IMR-90 (cell line): ENCODE measurements at regions not wholly inside any gene's neighbourhood (a gene's known extent, or its start where the extent isn't known, plus 50 kb on each side); places are given as distances from the start of the nearest gene placed in this dataset.

Source experiments
- ATAC-seq: fragments of 200-7000 bp; cut with Tn5 transposase; 2 replicates; pipeline ENCODE4 v1.9.1; 2020; ENCODE audit warnings: low read depth, mild to moderate bottlenecking, moderate library complexity
- BruUV-seq: library from RNA; stranded (reverse); fragments of 400-500 nt; replicated peaks from 2 replicates; lab custom pipeline; 2021; lab: Mats Ljungman, UMichigan
- CTCF ChIA-PET: fragments of 300-600 bp; formaldehyde crosslinking; extraction: SDS; loops from one replicate; lab custom pipeline; 2021; ENCODE audit warnings: antibody characterized with exemption; lab: Yijun Ruan, JAX
- POLR2A ChIA-PET: fragments of 300-600 bp; sonication (Branson Sonifier 250); formaldehyde crosslinking; loops from one replicate; lab custom pipeline; 2022; ENCODE audit warnings: antibody characterized with exemption; ENCODE audit not compliant: unreplicated experiment; lab: Charles Lee
- DNase-seq: peaks from one replicate; pipeline ENCODE4 v3.0.0; 2013
- H2AFZ ChIP-seq: replicated peaks from 2 replicates; pipeline ENCODE3; 2013; ENCODE audit warnings: low read length, mild to moderate bottlenecking; ENCODE audit not compliant: poor library complexity
- H2AK5ac ChIP-seq: 2 replicates; pipeline ENCODE4 v1.6.1; 2013; ENCODE audit warnings: low read depth, low read length, inconsistent platforms
- H2AK9ac ChIP-seq: replicated peaks from 2 replicates; pipeline ENCODE3; 2013; ENCODE audit warnings: mild to moderate bottlenecking, low read depth, low read length, moderate library complexity; ENCODE audit not compliant: poor library complexity
- H2BK120ac ChIP-seq: 2 replicates; pipeline ENCODE4 v1.6.1; 2013; ENCODE audit warnings: low read depth, low read length, inconsistent platforms
- H2BK15ac ChIP-seq: 3 replicates; pipeline ENCODE4 v1.6.1; 2013; ENCODE audit warnings: low read depth, low read length, inconsistent platforms
- H2BK20ac ChIP-seq: 2 replicates; pipeline ENCODE4 v1.6.1; 2013; ENCODE audit warnings: low read depth, mild to moderate bottlenecking, inconsistent platforms, low read length, moderate library complexity
- H2BK5ac ChIP-seq: 2 replicates; pipeline ENCODE4 v1.6.1; 2013; ENCODE audit warnings: mild to moderate bottlenecking, low read depth, low read length, inconsistent platforms; ENCODE audit not compliant: poor library complexity, severe bottlenecking
- H3K14ac ChIP-seq: replicated peaks from 2 replicates; pipeline ENCODE4 v1.6.1; 2013; ENCODE audit warnings: low read depth, low read length, inconsistent platforms
- H3K18ac ChIP-seq: 2 replicates; pipeline ENCODE4 v1.6.1; 2013; ENCODE audit warnings: low read depth, low read length, control low read depth
- H3K23ac ChIP-seq: 2 replicates; pipeline ENCODE4 v1.6.1; 2013; ENCODE audit warnings: low read depth, low read length, inconsistent platforms
- H3K27ac ChIP-seq: 2 replicates; pipeline ENCODE4 v1.5.1; 2013; ENCODE audit warnings: mild to moderate bottlenecking, control low read depth, low read length; ENCODE audit not compliant: insufficient read depth
- H3K27me3 ChIP-seq: 2 replicates; pipeline ENCODE4 v1.6.1; 2013; ENCODE audit warnings: low read length; ENCODE audit not compliant: control insufficient read depth, insufficient read depth
- H3K36me3 ChIP-seq: 2 replicates; pipeline ENCODE4 v1.6.1; 2013; ENCODE audit warnings: low read length, mixed read lengths; ENCODE audit not compliant: control insufficient read depth, insufficient read depth
- H3K4ac ChIP-seq: 2 replicates; pipeline ENCODE4 v1.6.1; 2013; ENCODE audit warnings: low read depth, low read length, inconsistent platforms
- H3K4me1 ChIP-seq: 2 replicates; pipeline ENCODE4 v1.6.1; 2013; ENCODE audit warnings: low read length, mixed read lengths; ENCODE audit not compliant: control insufficient read depth, insufficient read depth
- H3K4me2 ChIP-seq: 2 replicates; pipeline ENCODE4 v1.6.1; 2013; ENCODE audit warnings: low read depth, mild to moderate bottlenecking, control low read depth, low read length, moderate library complexity
- H3K4me3 ChIP-seq: 2 replicates; pipeline ENCODE4 v1.5.1; 2013; ENCODE audit warnings: low read depth, mild to moderate bottlenecking, control low read depth, low read length, moderate library complexity; ENCODE audit not compliant: insufficient read depth
- H3K56ac ChIP-seq: 2 replicates; pipeline ENCODE4 v1.6.1; 2013; ENCODE audit warnings: low read length, inconsistent platforms; ENCODE audit not compliant: insufficient read depth; ENCODE audit errors: extremely low read depth
- H3K79me1 ChIP-seq, 2 experiments: 2 replicates each; pipeline ENCODE4 v1.6.1; 2013; ENCODE audit warnings: low read length in 2 of 2, inconsistent platforms in 1 of 2, low read depth in 1 of 2
- H3K9ac ChIP-seq: 2 replicates; pipeline ENCODE4 v1.6.1; 2013; ENCODE audit warnings: low read depth, low read length, control low read depth
- H3K9me1 ChIP-seq: 2 replicates; pipeline ENCODE4 v1.6.1; 2013; ENCODE audit warnings: low read length, inconsistent platforms; ENCODE audit not compliant: insufficient read depth
- H3K9me3 ChIP-seq: 2 replicates; pipeline ENCODE4 v1.6.1; 2013; ENCODE audit warnings: low read length; ENCODE audit not compliant: control insufficient read depth, insufficient read depth
- H4K20me1 ChIP-seq: 2 replicates; pipeline ENCODE4 v1.6.1; 2013; ENCODE audit warnings: low read length, inconsistent platforms; ENCODE audit not compliant: insufficient read depth
- H4K5ac ChIP-seq: 2 replicates; pipeline ENCODE4 v1.6.1; 2013; ENCODE audit warnings: mild to moderate bottlenecking, low read depth, low read length, control low read depth
- H4K8ac ChIP-seq, 2 experiments: 2 replicates each; pipeline ENCODE4 v1.6.1; 2013; ENCODE audit warnings: low read depth in 2 of 2, low read length in 2 of 2, control low read depth in 1 of 2, inconsistent platforms in 1 of 2
- H4K91ac ChIP-seq: 2 replicates; pipeline ENCODE4 v1.6.1; 2013; ENCODE audit warnings: low read depth, low read length, inconsistent platforms; ENCODE audit not compliant: insufficient read depth
- CHD1 ChIP-seq: IDR thresholded peaks from 2 replicates; pipeline ENCODE4 v1.6.1; 2012; ENCODE audit warnings: low read depth, low read length, improper control_type of control experiment
- CTCF ChIP-seq: conservative IDR thresholded peaks from 2 replicates; pipeline ENCODE4 v1.5.1; 2012; ENCODE audit warnings: mild to moderate bottlenecking, low read depth, low read length, improper control_type of control experiment
- FOS ChIP-seq: fragments of 150-350 bp; IDR thresholded peaks from 2 replicates; pipeline ENCODE4 v1.6.1; 2016; ENCODE audit warnings: low read depth, low read length
- MAFK ChIP-seq: IDR thresholded peaks from 2 replicates; pipeline ENCODE4 v1.6.1; 2012; ENCODE audit warnings: low read depth, low read length, improper control_type of control experiment
- MAZ ChIP-seq: IDR thresholded peaks from 2 replicates; pipeline ENCODE4 v1.6.1; 2012; ENCODE audit warnings: low read depth, mild to moderate bottlenecking, low read length, improper control_type of control experiment, moderate library complexity, borderline replicate concordance
- MXI1 ChIP-seq: IDR thresholded peaks from 2 replicates; pipeline ENCODE4 v1.6.1; 2012; ENCODE audit warnings: low read depth, mild to moderate bottlenecking, low read length, moderate library complexity, borderline replicate concordance
- POLR2A ChIP-seq: IDR thresholded peaks from 2 replicates; pipeline ENCODE4 v1.6.1; 2012; ENCODE audit warnings: mild to moderate bottlenecking, low read depth, low read length
- RAD21 ChIP-seq: IDR thresholded peaks from 2 replicates; pipeline ENCODE4 v1.6.1; 2012; ENCODE audit warnings: low read length, improper control_type of control experiment
- RCOR1 ChIP-seq: IDR thresholded peaks from 2 replicates; pipeline ENCODE4 v1.6.1; 2012; ENCODE audit warnings: mild to moderate bottlenecking, low read length, improper control_type of control experiment; ENCODE audit not compliant: insufficient replicate concordance
- USF2 ChIP-seq: fragments of 150-350 bp; IDR thresholded peaks from 2 replicates; pipeline ENCODE4 v1.6.1; 2017; ENCODE audit warnings: mild to moderate bottlenecking, antibody characterized with exemption, low read length, low read depth
- WGBS, 2 experiments: methylation state at CpG; one replicate each; pipeline versions ENCODE4 v1.1.5 to v1.1.7; 2013; ENCODE audit warnings: missing lambda C conversion rate in 2 of 2; ENCODE audit not compliant: insufficient read length in 1 of 2; ENCODE audit errors: extremely low coverage in 2 of 2; 5-methylcytosine and 5-hydroxymethylcytosine counted together
- dilution Hi-C: fragments of 300-500 bp; cut with HindIII; formaldehyde crosslinking; loops from one replicate; pipeline ENCODE4 v1.14.3; 2018; ENCODE audit warnings: low sequenced_read_pairs; ENCODE audit not compliant: unreplicated experiment
- in situ Hi-C: fragments of 300-500 bp; cut with MboI; formaldehyde crosslinking; loops from 3 replicates; pipeline ENCODE4 v1.14.3; 2019; ENCODE audit warnings: low sequenced_read_pairs, inconsistent platforms, mixed read lengths
- intact Hi-C: fragments of 100-400 bp; cut with micrococcal nuclease; formaldehyde crosslinking; loops from 2 replicates; pipeline ENCODE4 v1.10.0; 2022

- Histone ChIP-seq H3K14ac (no peak overlapping the region), H3K27me3 (peaks cover 3% of the 10 kb centered on the region), H2BK120ac (no peak overlapping the region), H3K79me1 (no peaks in the 10 kb centered on the region), H3K4me2 (no peak overlapping the region), H3K56ac (no peak overlapping the region), H3K4me3 (no peak overlapping the region), H4K20me1 (no peaks in the 10 kb centered on the region), H4K91ac (no peak overlapping the region), H3K4me1 (no peaks in the 10 kb centered on the region), H2AK9ac (no peak overlapping the region), H2BK15ac (no peak overlapping the region), H3K9me1 (no peaks in the 10 kb centered on the region), H4K5ac (no peak overlapping the region), H2BK20ac (no peak overlapping the region), H3K4ac (no peak overlapping the region), H2BK5ac (no peak overlapping the region), H3K36me3 (no peaks in the 10 kb centered on the region), H4K8ac (no peak overlapping the region), H3K23ac (no peak overlapping the region), H3K27ac (no peak overlapping the region), H3K9me3 (no peaks in the 10 kb centered on the region; the same call in 1 of the 2 replicates), H3K9ac (no peak overlapping the region), H3K18ac (no peak overlapping the region), H2AFZ (no peak overlapping the region), H2AK5ac (no peak overlapping the region)
- TF ChIP-seq POLR2A = no peak
- TF ChIP-seq RAD21 = no peak
- no peak for TF ChIP-seq FOS
- TF ChIP-seq CTCF = no peak
- no peak for TF ChIP-seq MAFK
- TF ChIP-seq MXI1 = no peak
- no peak for TF ChIP-seq MAZ
- TF ChIP-seq CHD1 = no peak
- no peak for TF ChIP-seq USF2
- no peak for TF ChIP-seq RCOR1
- dilution Hi-C loops = no loop called here
- in situ Hi-C loops = no loop called here
- CTCF ChIA-PET = no interaction called here
- intact Hi-C loops = no loop called here
- 72% methylated on average over 5 of the region's 8 CpGs; no CpG with 5 or more reads in 1 of the 2 experiments for WGBS, 2 experiments
- DNase-seq (no peak), ATAC-seq (no peak)
- POLR2A ChIA-PET = no interaction called here
- no TSS peak for BruUV-seq
Observed at GRCh38 chr2:236795861-236796219, 226.2 kb downstream of the ACKR3 start.
